GM18870 (cell line): ENCODE measurements at regions not wholly inside any gene's neighbourhood (a gene's known extent, or its start where the extent isn't known, plus 50 kb on each side); places are given as distances from the start of the nearest gene placed in this dataset.

Experiments
- ATAC-seq: cut with Tn5 transposase; IDR thresholded peaks from one replicate; pipeline ENCODE4 v1.9.1; 2021; ENCODE audit warnings: moderate library complexity; ENCODE audit not compliant: unreplicated experiment

DNA sequence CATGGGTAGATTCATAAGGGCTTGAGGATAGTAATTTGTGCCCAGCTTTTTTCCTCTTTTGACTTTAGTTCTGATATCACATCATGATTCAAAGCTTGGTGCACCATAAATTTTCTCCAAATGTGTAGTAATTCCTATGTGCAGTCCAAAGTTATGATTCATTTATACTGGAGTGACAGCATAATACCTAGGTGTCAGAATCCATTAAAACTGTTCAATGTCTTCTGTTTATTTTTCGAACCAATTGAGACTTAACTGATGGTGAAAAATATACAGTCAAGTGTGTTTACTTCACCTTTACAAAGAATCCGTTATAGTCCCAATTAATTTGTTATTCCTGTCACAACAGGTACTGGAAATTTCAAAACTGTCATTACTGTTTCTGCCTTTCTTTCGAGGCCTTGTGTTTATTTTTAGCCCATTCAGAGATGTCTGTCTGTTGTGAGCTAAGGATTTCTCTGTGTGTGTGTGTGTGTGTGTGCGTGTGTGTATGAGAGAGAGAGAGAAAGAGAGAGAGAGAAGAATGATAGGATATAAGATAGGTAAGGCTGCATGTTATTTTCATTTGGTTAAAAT lies 389.7 kb upstream of the ATP5MC3 start:
- ATAC-seq, result no peak

- no peak for ATAC-seq
These were observed 386.7 kb upstream of the ATP5MC3 start for GRCh38 chr2:175568109-175568730.

DNA sequence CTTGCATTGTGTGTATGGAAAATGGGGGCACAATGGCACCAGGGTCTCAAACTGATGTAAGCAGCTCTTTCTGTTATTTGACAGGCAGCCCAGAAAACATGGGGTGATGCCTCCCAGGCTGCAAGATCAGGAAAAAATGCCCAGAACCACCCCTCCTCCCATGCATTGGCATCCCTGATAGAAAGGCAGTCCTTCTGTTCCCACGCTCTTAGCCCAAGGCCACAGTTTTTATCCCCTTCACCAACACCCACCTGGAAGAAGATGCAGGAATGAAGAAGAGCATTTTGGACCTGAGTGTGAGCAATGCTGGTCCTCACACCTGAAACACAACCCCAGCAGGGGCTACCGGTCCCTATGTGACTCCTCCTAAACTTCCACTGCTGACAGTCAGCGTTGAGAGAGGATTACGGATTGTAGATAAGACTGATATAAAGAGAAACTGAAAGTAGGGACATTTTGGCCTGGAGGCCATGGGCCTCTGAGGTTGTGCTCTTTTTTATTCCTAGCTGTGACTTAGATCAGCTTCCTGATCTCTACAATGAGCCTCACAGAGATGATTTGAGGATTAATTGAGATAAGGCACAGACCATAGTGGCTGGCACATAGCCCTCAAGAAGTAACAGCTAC lies 386.0 kb upstream of the ATP5MC3 start:
- no peak for ATAC-seq

GRCh38 chr2:175560521-175561169 lies 379.1 kb upstream of the ATP5MC3 start:
- no peak for ATAC-seq

DNA sequence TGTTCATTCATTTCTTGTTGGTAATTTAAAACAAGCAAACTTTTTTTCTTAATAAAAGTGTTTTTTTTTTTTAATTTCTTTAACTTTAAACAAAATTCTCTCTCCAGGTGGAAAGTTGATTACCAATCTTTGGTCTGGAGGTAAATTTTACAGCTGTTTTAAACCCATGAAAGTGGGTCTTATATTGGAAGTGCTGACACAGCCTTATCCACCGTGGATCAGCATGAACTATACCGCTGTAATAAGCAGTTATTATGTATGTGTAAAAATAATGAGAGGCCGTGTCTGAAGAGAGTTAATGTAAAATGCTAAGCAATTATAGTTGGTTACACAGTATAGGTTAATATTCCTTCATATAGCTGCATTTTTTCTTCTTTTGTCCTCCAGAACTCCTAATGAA lies 378.1 kb upstream of the ATP5MC3 start:
- no peak for ATAC-seq

GRCh38 chr2:175557810-175558377 lies 376.4 kb upstream of the ATP5MC3 start:
- no peak for ATAC-seq

DNA sequence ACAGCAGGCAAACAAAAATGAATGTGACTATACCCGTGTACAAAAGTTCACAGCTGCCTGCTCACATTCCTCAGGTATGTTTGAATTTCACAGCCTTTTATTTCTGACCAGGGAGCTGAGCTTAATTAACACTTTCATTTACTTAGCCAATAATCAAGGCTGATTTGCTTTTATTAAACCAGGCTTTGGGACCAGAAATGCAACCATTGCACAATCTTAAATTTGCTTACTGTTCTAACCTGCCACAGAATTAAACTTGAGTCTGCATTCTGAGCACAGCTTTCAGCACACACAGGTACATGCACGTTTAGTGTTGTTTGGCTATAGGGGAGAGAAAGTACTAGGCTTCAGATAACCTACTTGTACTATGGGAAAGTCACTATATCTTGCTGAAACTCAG lies 372.4 kb upstream of the ATP5MC3 start:
- no peak for ATAC-seq

GRCh38 chr2:175552902-175553301 lies 371.4 kb upstream of the ATP5MC3 start:
- ATAC-seq, result no peak

- ATAC-seq, result no peak
These were observed 358.9 kb upstream of the ATP5MC3 start for GRCh38 chr2:175540421-175540820.

DNA sequence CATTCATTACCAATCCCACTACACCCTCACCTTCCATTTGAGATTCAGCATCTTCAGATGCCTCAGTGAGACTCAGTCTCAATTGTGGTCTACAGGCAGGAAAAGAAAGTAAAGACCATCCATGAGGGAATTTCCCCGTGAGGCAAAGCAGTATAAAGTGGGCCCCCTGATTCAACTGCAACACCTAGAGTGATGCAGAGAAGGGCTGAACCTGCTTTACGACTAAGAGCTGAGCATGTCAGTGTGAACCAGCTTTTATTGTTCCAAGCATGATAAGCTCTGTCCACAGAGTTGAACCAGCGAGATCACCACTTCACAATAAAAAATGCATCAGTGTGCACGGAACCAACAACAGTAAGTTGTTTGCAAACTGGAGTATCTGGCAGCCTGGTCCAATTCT lies 357.6 kb upstream of the ATP5MC3 start:
- ATAC-seq, result no peak

- no peak for ATAC-seq
These were observed 354.5 kb upstream of the ATP5MC3 start for GRCh38 chr2:175536059-175536458.

GRCh38 chr2:175535631-175536030 lies 354.1 kb upstream of the ATP5MC3 start:
- ATAC-seq, result no peak

DNA sequence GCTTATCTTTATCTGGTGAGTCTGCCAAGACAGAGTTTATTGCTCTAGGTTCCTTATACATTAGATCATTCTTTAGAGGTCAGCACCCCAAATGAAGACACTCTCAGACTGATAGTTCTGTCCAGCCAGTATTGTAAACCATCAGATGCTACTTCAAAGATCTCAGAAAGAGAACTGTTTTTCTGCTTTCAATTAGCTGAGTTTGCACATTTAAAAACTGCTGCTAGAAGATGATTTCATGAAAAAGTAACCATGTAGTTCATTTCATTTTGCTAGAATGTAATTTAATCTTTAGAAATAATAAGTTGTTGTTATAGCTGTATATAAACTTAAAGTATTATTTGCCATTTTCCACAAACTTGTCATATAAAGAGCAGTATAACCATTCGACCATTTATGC lies 344.5 kb upstream of the ATP5MC3 start:
- no peak for ATAC-seq

GRCh38 chr2:175523001-175523400 lies 341.5 kb upstream of the ATP5MC3 start:
- no peak for ATAC-seq

- ATAC-seq, result no peak
These were observed 336.7 kb upstream of the ATP5MC3 start for GRCh38 chr2:175518206-175518605.

DNA sequence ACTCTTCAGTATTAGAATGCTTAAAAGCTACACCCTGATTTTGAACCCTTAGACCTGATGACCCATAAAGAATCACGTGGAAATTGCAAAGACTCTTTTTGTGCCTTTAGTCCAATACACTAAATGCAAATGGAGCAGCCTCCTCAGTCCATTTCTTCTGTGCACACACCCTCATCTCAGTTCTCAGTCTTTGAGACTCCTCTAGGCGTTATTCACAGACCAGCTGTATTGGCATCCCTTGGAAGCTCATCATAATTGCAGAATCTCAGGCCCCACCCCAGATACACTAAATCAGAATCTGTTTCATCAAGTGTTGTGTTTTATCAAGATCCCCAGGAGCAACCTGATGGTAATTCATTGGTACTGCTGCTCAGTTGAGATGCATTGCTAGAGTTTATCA lies 335.0 kb upstream of the ATP5MC3 start:
- ATAC-seq, result no peak

DNA sequence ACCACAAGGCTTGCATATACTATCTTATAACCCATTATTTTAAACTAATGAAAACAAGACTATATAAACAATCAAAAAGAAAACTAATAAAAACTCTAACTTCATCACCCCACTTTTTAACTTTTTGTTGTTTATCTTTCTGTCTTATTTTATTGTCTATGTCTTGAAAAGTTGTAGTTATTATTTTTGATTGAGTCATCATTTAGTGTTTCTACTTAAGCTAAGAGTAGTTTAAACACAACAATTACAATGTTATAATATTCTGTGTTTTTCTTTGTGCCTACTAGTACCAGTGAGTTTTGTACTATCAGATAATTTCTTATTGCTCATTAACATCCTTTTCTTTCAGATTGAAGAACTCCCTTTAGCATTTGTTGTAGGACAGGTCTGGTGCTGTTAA lies 318.7 kb upstream of the ATP5MC3 start:
- no peak for ATAC-seq

DNA sequence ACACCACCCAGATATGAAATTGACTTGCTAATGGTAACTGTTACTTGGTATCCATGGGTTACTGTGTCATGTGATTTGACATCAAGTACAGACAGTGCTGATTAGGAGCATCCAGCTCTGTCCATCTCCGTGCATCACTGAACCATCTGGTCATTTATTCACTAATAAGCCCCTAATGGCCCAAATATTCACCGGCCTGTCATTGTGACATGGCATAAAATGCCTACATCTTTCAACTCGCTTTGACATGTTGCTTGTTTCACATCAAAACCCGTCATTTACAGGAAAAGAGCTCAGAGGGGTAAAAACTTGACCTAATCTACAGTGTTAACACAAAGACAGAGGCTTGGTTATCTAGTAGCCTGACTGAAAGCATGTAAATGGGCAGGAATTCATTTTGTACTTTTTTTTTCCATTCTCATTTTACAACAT lies 308.9 kb upstream of the ATP5MC3 start:
- ATAC-seq, result no peak

DNA sequence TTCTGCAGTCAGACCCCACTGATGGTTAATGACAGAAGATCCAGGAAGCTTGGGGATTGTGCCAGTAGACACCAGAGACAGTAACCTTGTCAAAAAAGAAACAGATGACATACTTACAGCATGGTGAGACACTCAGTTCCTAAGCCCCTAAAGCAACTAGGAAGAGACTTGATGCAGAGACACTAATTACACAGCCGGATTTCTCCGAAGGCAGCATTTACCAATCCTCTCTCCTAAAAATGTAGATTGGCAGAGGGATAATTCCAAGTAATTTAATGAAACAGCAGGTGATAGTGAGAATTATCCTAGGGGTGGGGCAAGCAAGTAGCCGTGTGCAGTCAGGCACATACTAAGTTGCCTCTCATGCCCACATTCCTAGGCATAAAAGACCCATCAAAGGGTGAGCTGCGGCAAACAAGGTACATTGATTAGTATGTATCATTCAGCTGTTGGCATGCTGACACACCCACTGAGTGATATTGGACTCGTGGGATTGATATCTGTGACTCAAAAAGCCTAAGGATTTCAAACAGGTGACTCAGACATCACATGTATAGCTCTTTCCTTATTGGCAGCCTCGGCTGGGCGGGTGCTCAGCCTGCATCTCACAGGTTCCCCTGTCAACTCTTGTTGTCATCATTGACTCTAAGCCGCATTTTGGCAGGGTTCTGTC lies 296.7 kb upstream of the ATP5MC3 start:
- ATAC-seq, result no peak

DNA sequence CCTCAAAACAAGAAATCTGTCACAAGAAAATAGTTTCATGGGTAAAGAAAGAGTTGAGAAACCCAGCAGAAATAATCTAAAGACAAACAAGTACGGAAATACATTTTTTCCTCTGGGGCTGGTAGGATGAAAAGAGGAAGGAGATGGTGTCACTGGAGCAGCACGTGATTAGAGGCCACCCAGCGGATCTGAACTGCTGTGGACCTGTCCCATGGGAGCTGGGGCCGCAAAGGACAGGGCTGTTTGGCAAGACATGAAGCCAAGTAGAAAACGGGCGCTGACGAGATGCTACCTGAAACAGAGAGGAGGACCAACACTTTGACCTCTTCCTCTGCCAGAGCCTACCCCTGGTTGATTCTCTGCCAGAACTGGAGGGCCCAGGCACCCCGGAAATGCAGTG lies 295.4 kb upstream of the ATP5MC3 start:
- no peak for ATAC-seq

GRCh38 chr2:175476374-175476773 lies 294.9 kb upstream of the ATP5MC3 start:
- ATAC-seq, result no peak
